ENCODE measurements at regions not wholly inside any gene's neighbourhood (a gene's known extent, or its start where the extent isn't known, plus 50 kb on each side); places are given as distances from the start of the nearest gene placed in this dataset.

DNA sequence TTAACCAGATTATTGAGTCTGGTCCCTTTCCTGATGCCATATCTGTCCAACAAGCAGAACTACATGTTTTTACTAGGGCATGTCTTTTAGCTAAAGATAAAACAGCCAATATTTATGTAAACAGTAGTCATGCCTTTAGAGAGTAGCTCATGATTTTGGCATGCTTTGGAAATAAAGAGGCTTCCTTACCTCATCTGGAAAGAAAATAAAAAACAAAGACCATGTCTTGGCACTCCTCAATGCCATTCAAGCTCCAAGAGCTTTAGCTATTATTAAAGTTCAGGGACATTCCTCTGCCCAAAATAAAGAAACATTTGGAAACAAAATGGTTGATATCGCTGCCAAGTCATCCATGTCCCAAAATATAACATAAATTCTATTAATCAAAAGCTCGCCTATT, 202.4 kb downstream of the URB2 start:
- DNase-seq: no peak

GRCh38 chr1:229832695-229833094, 206.6 kb downstream of the URB2 start:
- no peak for DNase-seq

GRCh38 chr1:229834230-229834629, 208.2 kb downstream of the URB2 start:
- DNase-seq: no peak

DNA sequence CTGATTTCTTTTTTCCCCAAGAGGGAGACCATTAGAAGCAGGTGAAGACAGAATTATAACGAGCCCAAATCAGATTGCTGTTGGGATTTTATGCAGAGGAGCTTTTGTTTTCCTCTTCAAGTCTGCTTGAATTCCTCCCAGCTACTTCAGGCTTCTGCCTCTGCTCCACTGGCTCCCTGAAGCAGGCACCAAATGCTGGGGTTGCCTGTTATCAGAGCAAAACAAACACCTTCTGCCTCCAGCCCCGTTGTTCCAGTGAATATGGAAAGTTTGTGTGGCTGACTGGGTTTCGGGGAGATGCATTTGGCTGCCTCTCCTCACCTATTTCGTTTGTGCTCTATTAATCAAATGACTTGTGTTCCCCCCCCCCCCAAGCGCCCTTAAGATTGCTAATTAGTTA, 209.2 kb downstream of the URB2 start:
- no peak for DNase-seq

DNA sequence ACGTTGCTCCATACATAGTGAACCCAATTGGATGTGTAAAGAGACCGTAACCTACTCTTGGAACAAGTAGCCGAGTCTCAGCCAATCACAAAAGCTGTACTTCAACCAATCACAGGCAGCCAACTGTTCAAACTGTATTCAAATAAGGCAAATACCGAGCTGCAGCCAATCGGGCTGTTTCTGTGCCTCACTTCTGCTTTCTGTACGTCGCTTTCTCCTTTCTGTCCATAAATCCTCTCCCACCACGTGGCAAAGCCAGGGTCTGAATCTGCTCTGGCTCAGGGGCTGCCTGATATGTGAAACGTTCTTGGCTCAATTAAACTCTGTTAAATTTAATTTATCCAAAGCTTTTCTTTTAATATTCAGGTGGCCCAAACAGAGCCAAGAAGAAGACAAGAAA, 210.3 kb downstream of the URB2 start:
- DNase-seq: no peak

DNA sequence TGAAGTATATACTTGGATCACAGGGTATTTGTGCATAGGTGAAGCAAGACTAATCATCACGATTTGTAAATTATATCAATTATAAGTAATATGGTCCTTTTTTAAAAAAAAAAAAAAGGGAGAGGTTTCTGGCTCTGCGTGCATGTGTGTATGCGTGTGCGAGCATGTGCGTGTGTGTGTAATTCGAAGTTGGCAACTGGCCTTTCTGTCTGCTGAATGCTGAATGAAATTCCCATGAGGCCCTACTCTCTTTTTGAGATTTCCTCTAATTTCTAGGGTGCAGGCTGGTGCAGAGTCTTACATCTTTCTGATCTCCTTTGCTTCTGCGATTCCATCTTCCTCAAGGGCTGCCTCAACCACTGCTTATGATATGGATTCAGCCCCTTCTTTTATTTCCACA, 212.2 kb downstream of the URB2 start:
- no peak for DNase-seq

DNA sequence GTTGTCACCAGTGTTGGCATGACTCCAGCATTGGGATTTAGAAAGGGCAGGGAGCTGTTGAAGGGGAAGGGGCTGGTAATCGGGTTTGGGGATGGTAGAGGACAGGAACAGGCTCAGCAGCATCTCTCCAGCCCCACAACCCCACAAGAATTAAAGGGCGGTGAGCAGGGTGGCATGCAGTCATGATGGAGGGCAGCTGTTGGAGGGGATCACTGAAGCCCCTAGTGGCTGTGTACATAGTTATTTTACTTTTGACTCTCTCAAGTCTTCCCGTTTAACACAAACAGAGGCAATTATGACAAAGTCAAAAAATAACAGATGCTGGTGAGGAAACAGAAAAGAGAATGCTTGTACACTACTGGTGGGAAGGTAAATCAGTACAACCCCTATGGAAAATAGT, 213.8 kb downstream of the URB2 start:
- DNase-seq: no peak

DNA sequence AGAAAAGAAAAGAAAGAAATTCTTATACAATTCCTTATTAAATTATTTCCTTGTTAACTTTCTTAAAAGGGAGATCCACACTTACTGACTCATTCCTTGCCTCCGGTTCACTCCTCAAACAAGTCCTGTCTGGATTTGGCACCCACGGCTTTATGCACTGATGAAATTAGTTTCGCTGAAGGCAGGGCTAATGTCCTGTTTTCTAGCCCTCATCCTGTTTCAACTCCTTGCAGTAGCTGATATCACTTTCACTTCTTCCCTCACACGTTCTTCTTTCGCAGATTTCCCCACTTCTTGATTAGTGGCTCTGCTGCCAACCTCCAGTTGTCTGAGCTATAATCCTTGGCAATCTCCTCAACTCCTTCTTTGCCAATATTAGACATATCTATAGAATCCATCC, 215.2 kb downstream of the URB2 start:
- no peak for DNase-seq

GRCh38 chr1:229842302-229843255, 216.5 kb downstream of the URB2 start:
- no peak for DNase-seq

- DNase-seq: no peak
These were observed 217.7 kb downstream of the URB2 start for GRCh38 chr1:229843627-229844238.

- no peak for DNase-seq
These were observed 218.6 kb downstream of the URB2 start for GRCh38 chr1:229844675-229845074.

DNA sequence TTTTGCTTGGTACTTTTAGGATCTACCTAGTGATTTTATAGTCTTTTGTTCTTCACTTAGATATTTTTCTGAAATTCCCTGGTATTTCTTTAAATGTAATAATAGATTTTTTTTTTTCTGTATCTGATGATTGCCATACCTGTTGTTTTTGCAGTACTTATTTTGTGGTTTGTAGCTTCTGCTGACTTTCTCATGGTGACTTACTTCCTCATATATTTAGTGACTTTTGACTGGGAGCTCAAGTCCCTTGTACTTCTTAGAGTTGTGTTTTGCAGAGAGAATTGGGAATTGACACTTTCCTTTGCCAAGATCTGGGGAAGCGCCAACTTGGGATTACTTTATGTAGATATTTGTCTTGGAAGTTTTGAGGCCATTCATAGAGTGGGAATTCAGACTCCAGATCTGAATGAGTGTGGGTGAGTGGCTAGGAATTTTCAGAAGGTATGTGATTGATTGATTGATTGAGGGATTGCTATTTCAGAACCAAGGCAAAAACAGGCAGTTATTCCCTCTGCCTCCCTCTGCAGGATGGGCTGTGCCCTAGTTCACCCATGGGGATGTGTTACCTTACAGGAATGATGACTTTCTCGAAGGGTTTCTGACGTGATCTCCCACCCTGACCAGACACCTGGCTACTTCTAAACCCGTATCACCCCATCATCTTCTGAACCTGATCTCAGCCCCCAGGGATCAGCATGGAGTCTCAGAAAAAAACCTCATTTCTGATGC, 219.5 kb downstream of the URB2 start:
- no peak for DNase-seq

DNA sequence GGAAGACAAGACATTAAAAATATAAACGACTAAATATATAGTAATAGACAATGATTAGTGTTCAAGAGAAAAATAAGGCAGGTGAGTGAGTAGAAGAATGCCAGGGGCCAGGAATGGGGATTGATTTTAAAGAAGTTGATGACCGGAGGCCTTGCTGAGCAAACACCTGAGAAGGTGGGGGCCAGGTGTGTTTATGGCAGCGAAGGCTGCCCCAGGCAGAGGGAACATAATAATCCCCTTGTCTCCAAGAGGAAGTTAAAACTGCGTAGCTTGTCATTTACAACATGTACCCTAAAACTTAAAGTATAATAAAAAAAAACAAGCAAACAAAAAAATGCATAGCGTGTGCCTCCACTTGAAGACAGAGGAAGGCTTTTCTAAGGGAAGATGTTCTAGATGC, 220.3 kb downstream of the URB2 start:
- no peak for DNase-seq

DNA sequence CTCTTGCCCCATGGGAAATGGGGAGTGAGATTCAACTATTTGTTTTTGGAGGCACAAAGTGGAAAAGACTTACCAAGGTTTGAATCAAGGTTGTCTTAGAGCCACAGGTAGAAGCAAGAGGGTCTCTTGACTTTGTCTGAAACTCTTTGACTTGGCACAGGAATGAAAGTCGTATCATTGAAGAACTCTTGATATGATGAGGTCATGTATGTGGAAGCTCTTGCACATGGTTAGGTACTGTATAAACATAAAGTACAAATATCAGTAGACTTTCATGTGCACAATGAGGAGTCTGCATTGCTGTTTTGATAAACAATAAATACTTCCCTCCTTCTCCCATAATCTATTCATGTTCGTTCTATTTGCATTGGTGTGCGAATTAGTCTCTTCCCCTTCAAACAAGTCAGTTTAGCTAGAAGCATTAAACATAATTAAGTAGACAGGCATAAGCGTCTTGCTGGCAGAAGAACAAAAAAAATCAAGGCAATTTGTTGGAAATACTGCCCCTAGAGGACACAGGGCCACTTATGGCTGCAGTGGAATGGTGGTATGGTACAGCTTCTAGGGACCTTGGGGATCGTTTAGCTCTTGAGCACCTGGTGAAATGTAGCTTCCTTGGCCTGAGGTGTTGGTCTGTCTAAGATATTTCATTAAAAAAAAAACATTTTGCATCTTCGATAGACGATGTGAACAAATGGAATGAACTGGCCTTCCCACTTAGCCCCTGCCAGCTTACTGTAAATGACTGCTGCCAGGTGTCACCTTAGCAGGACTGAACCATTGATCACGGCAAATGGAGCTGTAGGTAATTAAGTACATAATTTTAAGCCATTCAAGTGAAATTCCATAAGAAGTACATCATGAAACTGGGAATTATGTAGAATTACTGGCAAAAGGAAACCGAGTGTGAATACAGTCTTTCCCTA, 218.0 kb upstream of the GALNT2 start:
- DNase-seq: no peak

- DNase-seq: no peak
These were observed 215.5 kb upstream of the GALNT2 start for GRCh38 chr1:229851511-229851910.

GRCh38 chr1:229853751-229854150, 213.3 kb upstream of the GALNT2 start:
- DNase-seq: no peak

DNA sequence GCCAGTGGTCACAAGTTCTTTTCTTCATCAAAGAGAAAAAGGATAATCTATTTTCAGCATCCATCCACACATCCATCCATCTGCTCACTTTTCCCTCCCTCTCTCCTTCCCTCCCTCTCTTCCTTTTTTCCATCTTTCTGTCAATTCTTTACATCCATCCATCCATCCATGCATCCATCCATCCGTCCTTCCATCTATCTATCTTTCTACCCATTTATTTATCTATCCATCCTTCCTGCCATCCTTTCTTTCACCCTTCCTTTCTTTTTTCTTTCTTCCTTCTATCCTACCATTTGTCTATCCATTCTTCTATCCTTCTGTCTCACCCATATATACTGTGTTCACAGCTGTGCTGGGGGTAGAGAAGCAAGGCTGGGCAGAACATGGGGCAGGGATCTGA, 212.4 kb upstream of the GALNT2 start:
- no peak for DNase-seq

DNA sequence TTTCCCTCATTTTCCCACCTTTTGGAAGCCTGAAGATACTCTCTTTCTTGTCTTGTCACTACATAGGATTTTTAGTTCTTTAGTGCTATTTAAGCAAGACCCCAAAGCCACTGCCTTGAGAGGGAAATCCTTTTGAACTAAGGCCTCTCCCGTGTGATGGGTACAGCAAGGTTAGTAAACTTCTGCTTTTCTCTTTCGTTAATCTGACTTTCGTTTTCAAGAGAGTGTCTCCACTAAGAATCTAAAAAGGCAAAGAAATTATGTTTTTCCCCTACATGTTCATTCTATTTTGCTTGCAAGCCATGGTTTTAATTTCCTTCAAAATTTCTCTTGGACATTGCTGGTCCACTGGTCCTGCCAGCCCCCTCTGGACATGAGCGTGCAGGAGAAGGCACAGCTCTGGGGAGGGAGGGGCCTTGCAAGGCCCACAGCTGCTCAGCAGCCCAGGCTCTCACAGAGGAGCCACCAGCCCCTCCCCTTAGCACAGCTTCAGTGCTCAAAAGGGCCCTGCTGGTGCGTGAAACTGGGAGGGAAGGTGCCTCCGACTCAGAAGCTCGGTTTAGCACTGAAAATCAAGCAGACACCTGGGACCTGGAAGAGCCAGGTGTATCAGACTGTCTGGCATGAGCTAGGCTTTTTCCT, 210.9 kb upstream of the GALNT2 start:
- no peak for DNase-seq

GRCh38 chr1:229857585-229857984, 209.5 kb upstream of the GALNT2 start:
- no peak for DNase-seq

DNA sequence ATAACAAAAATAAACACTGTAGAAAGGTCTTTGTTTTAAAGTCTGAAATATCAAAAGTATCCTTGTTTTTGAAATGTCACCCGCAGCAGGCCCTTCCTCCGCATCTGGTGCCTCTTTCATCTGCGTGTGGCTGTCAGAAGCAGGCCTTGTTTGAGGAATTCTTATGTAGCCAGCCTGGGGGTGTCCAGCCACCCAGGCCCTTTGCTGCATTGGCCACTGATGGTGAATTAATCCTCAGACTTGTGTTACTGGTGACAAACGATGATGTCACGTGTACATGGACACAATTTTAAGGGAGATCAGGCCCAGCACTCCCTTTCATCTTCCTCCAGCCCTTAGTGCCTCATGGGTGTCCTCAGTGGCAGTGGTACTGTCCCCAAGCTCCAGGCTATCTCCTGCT, 208.0 kb upstream of the GALNT2 start:
- DNase-seq: no peak

DNA sequence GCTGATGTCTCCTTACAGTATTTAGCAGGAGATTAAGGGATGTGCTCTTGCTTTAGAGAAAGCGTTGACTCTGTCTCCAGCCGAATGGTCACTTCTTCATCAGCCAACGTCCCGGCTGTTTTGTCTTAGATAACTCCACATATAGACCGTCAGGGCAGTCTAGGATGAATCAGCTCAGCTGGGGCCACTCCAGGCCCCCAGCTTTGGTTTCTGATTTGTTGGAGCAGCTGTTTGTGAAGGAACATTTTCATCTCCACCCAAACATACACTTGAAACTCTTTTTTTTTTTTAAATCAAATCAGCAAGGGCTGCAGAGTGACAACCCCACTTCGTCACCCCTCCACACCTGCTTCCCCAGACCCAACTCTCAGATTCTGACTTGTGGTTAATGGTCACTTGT, 206.1 kb upstream of the GALNT2 start:
- no peak for DNase-seq

All from activated CD4-positive, alpha-beta T cell treated with anti-CD3 and anti-CD28 coated beads, Interleukin-2, amount 50 U/mL, for 1 hour (primary cell).